Suprapubic skin (tissue), 3 donors: ENCODE measurements at regions not wholly inside any gene's neighbourhood (a gene's known extent, or its start where the extent isn't known, plus 50 kb on each side); places are given as distances from the start of the nearest gene placed in this dataset.

Experiments
- CTCF ChIP-seq, 2 donors: fragments of 200-600 bp in 1 of 2; fragments of 450-650 bp in 1 of 2; sonication (generic) in 1 of 2; IDR thresholded peaks; one replicate each; pipeline ENCODE4 v1.5.1; 2016 to 2019; ENCODE audit warnings: antibody characterized with exemption in 2 of 2, mild to moderate bottlenecking in 1 of 2, moderate library complexity in 1 of 2
- POLR2A ChIP-seq, 2 donors: fragments of 450-650 bp; IDR thresholded peaks; one replicate each; pipeline ENCODE4 v1.6.1; 2017; ENCODE audit warnings: antibody characterized with exemption in 2 of 2, mild to moderate bottlenecking in 2 of 2, moderate library complexity in 2 of 2

- no peak for TF ChIP-seq POLR2A (IDR thresholded peaks at IDR 0.05)
- TF ChIP-seq CTCF (IDR thresholded peaks at IDR 0.05) = no peak
Measured at GRCh38 chr18:10195529-10195928, 258.9 kb upstream of the APCDD1 start.
